C4-2B (cell line): ENCODE measurements at regions not wholly inside any gene's neighbourhood (a gene's known extent, or its start where the extent isn't known, plus 50 kb on each side); places are given as distances from the start of the nearest gene placed in this dataset.

ENCODE experiments used
- ZFX ChIP-seq: fragments of 450-650 bp; IDR thresholded peaks from 2 replicates; pipeline ENCODE4 v1.6.1; 2017
- TF ChIP-seq, protein P1 (sequence below): fragments of 450-650 bp; conservative IDR thresholded peaks from 2 replicates; pipeline ENCODE4 v1.5.1; 2017; ENCODE audit warnings: mild to moderate bottlenecking

DNA sequence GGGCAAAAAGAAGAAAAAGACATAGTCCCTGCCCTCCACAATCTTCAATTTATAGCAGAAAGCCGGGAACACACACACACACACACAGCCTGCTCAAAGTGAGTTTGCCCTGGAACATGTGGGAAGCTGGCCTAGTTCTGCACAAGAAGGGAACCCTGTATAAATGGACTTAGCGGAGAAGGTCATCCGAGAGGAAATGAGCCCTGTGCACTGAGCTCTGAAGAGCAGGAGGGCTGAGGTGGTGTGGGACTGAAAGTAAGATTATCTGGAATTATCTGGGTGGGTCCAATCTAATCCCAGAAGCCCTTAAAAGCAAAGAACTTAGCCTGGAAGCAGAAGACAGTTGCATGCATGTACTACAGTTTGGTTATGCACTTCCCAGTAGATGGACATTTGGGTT lies 90.0 kb upstream of the CTSV start:
- TF ChIP-seq, protein P1, sequence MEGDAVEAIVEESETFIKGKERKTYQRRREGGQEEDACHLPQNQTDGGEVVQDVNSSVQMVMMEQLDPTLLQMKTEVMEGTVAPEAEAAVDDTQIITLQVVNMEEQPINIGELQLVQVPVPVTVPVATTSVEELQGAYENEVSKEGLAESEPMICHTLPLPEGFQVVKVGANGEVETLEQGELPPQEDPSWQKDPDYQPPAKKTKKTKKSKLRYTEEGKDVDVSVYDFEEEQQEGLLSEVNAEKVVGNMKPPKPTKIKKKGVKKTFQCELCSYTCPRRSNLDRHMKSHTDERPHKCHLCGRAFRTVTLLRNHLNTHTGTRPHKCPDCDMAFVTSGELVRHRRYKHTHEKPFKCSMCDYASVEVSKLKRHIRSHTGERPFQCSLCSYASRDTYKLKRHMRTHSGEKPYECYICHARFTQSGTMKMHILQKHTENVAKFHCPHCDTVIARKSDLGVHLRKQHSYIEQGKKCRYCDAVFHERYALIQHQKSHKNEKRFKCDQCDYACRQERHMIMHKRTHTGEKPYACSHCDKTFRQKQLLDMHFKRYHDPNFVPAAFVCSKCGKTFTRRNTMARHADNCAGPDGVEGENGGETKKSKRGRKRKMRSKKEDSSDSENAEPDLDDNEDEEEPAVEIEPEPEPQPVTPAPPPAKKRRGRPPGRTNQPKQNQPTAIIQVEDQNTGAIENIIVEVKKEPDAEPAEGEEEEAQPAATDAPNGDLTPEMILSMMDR, result no peak
- no peak for TF ChIP-seq ZFX
